ENCODE measurements at regions not wholly inside any gene's neighbourhood (a gene's known extent, or its start where the extent isn't known, plus 50 kb on each side); places are given as distances from the start of the nearest gene placed in this dataset.
A peak's percentile ranks its signal among the peaks of the same experiment; 100 is the strongest.

- H3K27ac ChIP-seq (ENCODE audit: low read depth, low read length) = no peak overlapping the region
- WGBS (ENCODE audit: extremely low coverage, insufficient coverage, insufficient read length) = no CpG with 5 or more reads among the region's 3 CpGs
- H3K4ac ChIP-seq (ENCODE audit: low read depth, low read length) = no peak overlapping the region
- no peak overlapping the region for H2BK120ac ChIP-seq (ENCODE audit: insufficient read depth, low read length, poor library complexity)
- no peak overlapping the region for H4K12ac ChIP-seq (ENCODE audit: low read depth, low read length)
- H3K36me3 ChIP-seq (ENCODE audit: control insufficient read depth in 1 of 2, insufficient read depth in 2 of 2, low read length in 2 of 2) = no peaks in the 10 kb centered on the region
- H3K79me2 ChIP-seq (ENCODE audit: control insufficient read depth, insufficient read depth, low read length, poor library complexity) = no peaks in the 10 kb centered on the region
- H3K4me1 ChIP-seq (ENCODE audit: control insufficient read depth in 1 of 2, insufficient read depth in 2 of 2, low read length in 2 of 2) = no peaks in the 10 kb centered on the region
- peaks cover 2% of the 10 kb centered on the region for H3K9me3 ChIP-seq (ENCODE audit: insufficient read depth, low read depth, low read length)
- no peaks in the 10 kb centered on the region for H3K27me3 ChIP-seq (ENCODE audit: insufficient read depth, low read length)
- no peak overlapping the region for H3K18ac ChIP-seq (ENCODE audit: low read length)
- no peak overlapping the region for H3K4me2 ChIP-seq (ENCODE audit: low read length)
- no peak overlapping the region for H2BK12ac ChIP-seq (ENCODE audit: low read length)
- H3K23ac ChIP-seq (ENCODE audit: low read length) = no peak overlapping the region
- DNase-seq = no peak
- H2AK5ac ChIP-seq (ENCODE audit: low read length) = no peak overlapping the region
- no peak overlapping the region for H3K14ac ChIP-seq (ENCODE audit: low read length)
- H3K9ac ChIP-seq (ENCODE audit: low read length) = no peak overlapping the region
- no peak overlapping the region for H3K4me3 ChIP-seq (ENCODE audit: low read depth, low read length)
- no peak overlapping the region for H2AFZ ChIP-seq (ENCODE audit: insufficient read depth, low read length, poor library complexity)
- no peaks in the 10 kb centered on the region for H3K79me1 ChIP-seq (ENCODE audit: low read length)
- no peak overlapping the region for H4K91ac ChIP-seq (ENCODE audit: low read depth, low read length)
- no peak overlapping the region for H2BK5ac ChIP-seq (ENCODE audit: low read depth, low read length, poor library complexity)
- no peak overlapping the region for H4K8ac ChIP-seq (ENCODE audit: low read depth, low read length)
Observed at GRCh38 chr16:55107851-55108250, 177.2 kb downstream of the IRX5 start.

- Histone ChIP-seq H2BK12ac (ENCODE audit: low read length) (no peak overlapping the region), H3K79me2 (ENCODE audit: control insufficient read depth, insufficient read depth, low read length, poor library complexity) (no peaks in the 10 kb centered on the region), H3K9me3 (ENCODE audit: insufficient read depth, low read depth, low read length) (peaks cover 2% of the 10 kb centered on the region), H3K4ac (ENCODE audit: low read depth, low read length) (no peak overlapping the region), H3K4me3 (ENCODE audit: low read depth, low read length) (no peak overlapping the region), H2AFZ (ENCODE audit: insufficient read depth, low read length, poor library complexity) (no peak overlapping the region), H3K36me3 (ENCODE audit: control insufficient read depth in 1 of 2, insufficient read depth in 2 of 2, low read length in 2 of 2) (no peaks in the 10 kb centered on the region), H3K27me3 (ENCODE audit: insufficient read depth, low read length) (no peaks in the 10 kb centered on the region), H3K27ac (ENCODE audit: low read depth, low read length) (no peak overlapping the region), H4K8ac (ENCODE audit: low read depth, low read length) (no peak overlapping the region), H3K23ac (ENCODE audit: low read length) (no peak overlapping the region), H2AK5ac (ENCODE audit: low read length) (no peak overlapping the region), H4K12ac (ENCODE audit: low read depth, low read length) (no peak overlapping the region), H2BK5ac (ENCODE audit: low read depth, low read length, poor library complexity) (no peak overlapping the region), H2BK120ac (ENCODE audit: insufficient read depth, low read length, poor library complexity) (no peak overlapping the region), H3K14ac (ENCODE audit: low read length) (no peak overlapping the region), H3K4me1 (ENCODE audit: control insufficient read depth in 1 of 2, insufficient read depth in 2 of 2, low read length in 2 of 2) (no peaks in the 10 kb centered on the region), H4K91ac (ENCODE audit: low read depth, low read length) (no peak overlapping the region), H3K4me2 (ENCODE audit: low read length) (no peak overlapping the region), H3K79me1 (ENCODE audit: low read length) (no peaks in the 10 kb centered on the region), H3K18ac (ENCODE audit: low read length) (no peak overlapping the region), H3K9ac (ENCODE audit: low read length) (no peak overlapping the region)
- DNase-seq = no peak
- no CpG with 5 or more reads among the region's 2 CpGs for WGBS (ENCODE audit: extremely low coverage, insufficient coverage, insufficient read length)
Observed at GRCh38 chr16:55113210-55113609, 182.5 kb downstream of the IRX5 start.

DNA sequence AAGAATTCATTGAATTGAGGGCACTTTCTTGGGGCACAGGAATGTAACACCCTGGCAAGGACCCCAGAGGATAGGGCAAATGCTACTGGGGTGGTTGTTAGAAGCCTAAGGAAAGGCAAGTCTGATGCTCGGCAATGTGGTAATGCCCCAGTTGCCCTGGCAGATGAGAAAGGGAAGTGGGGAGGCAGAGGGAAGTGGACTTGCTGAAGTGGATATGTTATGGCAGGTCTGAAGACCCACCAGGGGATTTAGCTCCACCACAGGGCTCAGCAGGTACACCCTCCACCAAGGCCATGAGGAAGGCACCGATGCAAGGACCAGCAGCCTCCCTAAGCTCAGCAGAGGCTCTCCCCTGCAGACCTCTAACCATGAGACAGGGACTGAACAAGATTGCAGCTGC lies 184.8 kb downstream of the IRX5 start:
- H3K23ac ChIP-seq (ENCODE audit: low read length) = no peak overlapping the region
- H3K18ac ChIP-seq (ENCODE audit: low read length) = no peak overlapping the region
- H3K4me3 ChIP-seq (ENCODE audit: low read depth, low read length) = peak overlapping the region; percentile 10
- no peaks in the 10 kb centered on the region for H3K36me3 ChIP-seq (ENCODE audit: control insufficient read depth in 1 of 2, insufficient read depth in 2 of 2, low read length in 2 of 2)
- no peak for DNase-seq
- no peak overlapping the region for H4K8ac ChIP-seq (ENCODE audit: low read depth, low read length)
- no peaks in the 10 kb centered on the region for H3K4me1 ChIP-seq (ENCODE audit: control insufficient read depth in 1 of 2, insufficient read depth in 2 of 2, low read length in 2 of 2)
- no peak overlapping the region for H3K4me2 ChIP-seq (ENCODE audit: low read length)
- H2BK5ac ChIP-seq (ENCODE audit: low read depth, low read length, poor library complexity) = no peak overlapping the region
- peaks cover 4% of the 10 kb centered on the region for H3K9me3 ChIP-seq (ENCODE audit: insufficient read depth, low read depth, low read length)
- H2BK120ac ChIP-seq (ENCODE audit: insufficient read depth, low read length, poor library complexity) = no peak overlapping the region
- H4K91ac ChIP-seq (ENCODE audit: low read depth, low read length) = no peak overlapping the region
- H4K12ac ChIP-seq (ENCODE audit: low read depth, low read length) = no peak overlapping the region
- H3K4ac ChIP-seq (ENCODE audit: low read depth, low read length) = no peak overlapping the region
- H3K27ac ChIP-seq (ENCODE audit: low read depth, low read length) = no peak overlapping the region
- no CpG with 5 or more reads among the region's 2 CpGs for WGBS (ENCODE audit: extremely low coverage, insufficient coverage, insufficient read length)
- H3K27me3 ChIP-seq (ENCODE audit: insufficient read depth, low read length) = no peaks in the 10 kb centered on the region
- no peak overlapping the region for H3K9ac ChIP-seq (ENCODE audit: low read length)
- no peak overlapping the region for H2BK12ac ChIP-seq (ENCODE audit: low read length)
- no peak overlapping the region for H2AFZ ChIP-seq (ENCODE audit: insufficient read depth, low read length, poor library complexity)
- H3K14ac ChIP-seq (ENCODE audit: low read length) = no peak overlapping the region
- H3K79me1 ChIP-seq (ENCODE audit: low read length) = no peaks in the 10 kb centered on the region
- H2AK5ac ChIP-seq (ENCODE audit: low read length) = no peak overlapping the region
- H3K79me2 ChIP-seq (ENCODE audit: control insufficient read depth, insufficient read depth, low read length, poor library complexity) = no peaks in the 10 kb centered on the region

GRCh38 chr16:55116165-55116920 lies 185.7 kb downstream of the IRX5 start:
- Histone ChIP-seq H3K23ac (ENCODE audit: low read length) (no peak overlapping the region), H3K4me1 (ENCODE audit: control insufficient read depth in 1 of 2, insufficient read depth in 2 of 2, low read length in 2 of 2) (no peaks in the 10 kb centered on the region), H2AFZ (ENCODE audit: insufficient read depth, low read length, poor library complexity) (no peak overlapping the region), H3K79me1 (ENCODE audit: low read length) (no peaks in the 10 kb centered on the region), H4K91ac (ENCODE audit: low read depth, low read length) (no peak overlapping the region), H4K12ac (ENCODE audit: low read depth, low read length) (no peak overlapping the region), H2BK120ac (ENCODE audit: insufficient read depth, low read length, poor library complexity) (no peak overlapping the region), H3K9ac (ENCODE audit: low read length) (no peak overlapping the region), H3K18ac (ENCODE audit: low read length) (no peak overlapping the region), H3K27me3 (ENCODE audit: insufficient read depth, low read length) (no peaks in the 10 kb centered on the region), H3K9me3 (ENCODE audit: insufficient read depth, low read depth, low read length) (peaks cover 4% of the 10 kb centered on the region), H3K4me3 (ENCODE audit: low read depth, low read length) (no peak overlapping the region), H3K14ac (ENCODE audit: low read length) (no peak overlapping the region), H3K4ac (ENCODE audit: low read depth, low read length) (no peak overlapping the region), H2AK5ac (ENCODE audit: low read length) (no peak overlapping the region), H3K36me3 (ENCODE audit: control insufficient read depth in 1 of 2, insufficient read depth in 2 of 2, low read length in 2 of 2) (no peaks in the 10 kb centered on the region), H2BK12ac (ENCODE audit: low read length) (no peak overlapping the region), H3K27ac (ENCODE audit: low read depth, low read length) (no peak overlapping the region), H2BK5ac (ENCODE audit: low read depth, low read length, poor library complexity) (no peak overlapping the region), H3K4me2 (ENCODE audit: low read length) (no peak overlapping the region), H4K8ac (ENCODE audit: low read depth, low read length) (no peak overlapping the region), H3K79me2 (ENCODE audit: control insufficient read depth, insufficient read depth, low read length, poor library complexity) (no peaks in the 10 kb centered on the region)
- no CpG with 5 or more reads among the region's 14 CpGs for WGBS (ENCODE audit: extremely low coverage, insufficient coverage, insufficient read length)
- DNase-seq = no peak
